C1 segment of cervical spinal cord (tissue), 14 donors: ENCODE measurements at regions not wholly inside any gene's neighbourhood (a gene's known extent, or its start where the extent isn't known, plus 50 kb on each side); places are given as distances from the start of the nearest gene placed in this dataset.

Source experiments
- DNase-seq, 14 donors: peaks; one replicate each; lab custom pipeline; 2025; lab: John Stamatoyannopoulos, UW

- no peak for DNase-seq
Observed at GRCh38 chr14:71202881-71203280, 295.6 kb downstream of the PCNX1 start.

- no peak for DNase-seq
Observed at GRCh38 chr14:71203306-71203705, 296.0 kb downstream of the PCNX1 start.

- DNase-seq: no peak
Observed at GRCh38 chr14:71204231-71204630, 297.0 kb downstream of the PCNX1 start.

GRCh38 chr14:71204768-71205167 lies 297.5 kb downstream of the PCNX1 start:
- no peak for DNase-seq

GRCh38 chr14:71206123-71206522 lies 298.9 kb downstream of the PCNX1 start:
- DNase-seq: no peak

- DNase-seq: peak in 5 of 14 donors; percentile 3 to 59 (median 23)
Observed at GRCh38 chr14:71206766-71207371, 299.6 kb downstream of the PCNX1 start.

- no peak for DNase-seq
Observed at GRCh38 chr14:71208702-71209357, 301.6 kb downstream of the PCNX1 start.

- DNase-seq: no peak
Observed at GRCh38 chr14:71209888-71210287, 302.6 kb downstream of the PCNX1 start.

GRCh38 chr14:71212093-71212492 lies 304.8 kb downstream of the PCNX1 start:
- DNase-seq: no peak

GRCh38 chr14:71212683-71213107 lies 305.4 kb downstream of the PCNX1 start:
- no peak for DNase-seq

- DNase-seq: no peak
Observed at GRCh38 chr14:71214241-71214640, 307.0 kb downstream of the PCNX1 start.

- no peak for DNase-seq
Observed at GRCh38 chr14:71220462-71220861, 313.2 kb downstream of the PCNX1 start.

- DNase-seq: no peak
Observed at GRCh38 chr14:71221119-71221518, 313.9 kb downstream of the PCNX1 start.

- DNase-seq: no peak
Observed at GRCh38 chr14:71225113-71225512, 317.9 kb downstream of the PCNX1 start.

GRCh38 chr14:71228711-71229110 lies 321.5 kb downstream of the PCNX1 start:
- DNase-seq: no peak

- no peak for DNase-seq
Observed at GRCh38 chr14:71229875-71230274, 322.6 kb downstream of the PCNX1 start.

GRCh38 chr14:71230897-71231296 lies 323.6 kb downstream of the PCNX1 start:
- DNase-seq: no peak

GRCh38 chr14:71231521-71232393 lies 324.5 kb downstream of the PCNX1 start:
- DNase-seq: no peak

GRCh38 chr14:71232506-71232905 lies 325.2 kb downstream of the PCNX1 start:
- no peak for DNase-seq

- peak in 9 of 14 donors; percentile 2 to 56 (median 17) for DNase-seq
Observed at GRCh38 chr14:71235875-71236274, 328.6 kb downstream of the PCNX1 start.

GRCh38 chr14:71236487-71236886 lies 329.2 kb downstream of the PCNX1 start:
- DNase-seq: no peak

- DNase-seq: no peak
Observed at GRCh38 chr14:71237556-71237955, 330.3 kb downstream of the PCNX1 start.

- no peak for DNase-seq
Observed at GRCh38 chr14:71238835-71239234, 331.6 kb downstream of the PCNX1 start.
